ENCODE measurements at regions not wholly inside any gene's neighbourhood (a gene's known extent, or its start where the extent isn't known, plus 50 kb on each side); places are given as distances from the start of the nearest gene placed in this dataset.
"Not testable (repeated sequence)": the region's sequence is repeated elsewhere in the genome, so short reads cannot be mapped to it uniquely, and the experiment has no call there.

- TF ChIP-seq CTCF (IDR thresholded peaks at IDR 0.05); ZFX (IDR thresholded peaks at IDR 0.05; ENCODE audit: borderline replicate concordance): not testable (repeated sequence)
These were observed 95.3 kb downstream of the TMEM121 start for GRCh38 chr14:105621479-105622328.

All from 22Rv1 (cell line).